ENCODE measurements at regions not wholly inside any gene's neighbourhood (a gene's known extent, or its start where the extent isn't known, plus 50 kb on each side); places are given as distances from the start of the nearest gene placed in this dataset.

GRCh38 chr18:50460716-50461115, 85.9 kb downstream of the SKA1 start:
- no peak overlapping the region for H2BK20ac ChIP-seq (ENCODE audit: low read depth, low read length)
- H3K36me3 ChIP-seq (ENCODE audit: control insufficient read depth, insufficient read depth, low read length), result no peaks in the 10 kb centered on the region
- no peaks in the 10 kb centered on the region for H3K9me3 ChIP-seq (ENCODE audit: control insufficient read depth, insufficient read depth, low read length)
- no peak overlapping the region for H2AFZ ChIP-seq (replicated peaks; ENCODE audit: low read length, poor library complexity)
- no peak overlapping the region for H3K23ac ChIP-seq (ENCODE audit: low read depth, low read length)
- H2AK5ac ChIP-seq (ENCODE audit: low read depth, low read length), result no peak overlapping the region
- H3K4me3 ChIP-seq (ENCODE audit: insufficient read depth, low read depth, low read length), result no peak overlapping the region
- H2BK5ac ChIP-seq (ENCODE audit: low read depth, low read length, poor library complexity, severe bottlenecking), result no peak overlapping the region
- no peak overlapping the region for H4K91ac ChIP-seq (ENCODE audit: insufficient read depth, low read depth, low read length)
- no TSS peak for BruUV-seq (replicated peaks)
- ChIA-PET POLR2A (ENCODE audit: unreplicated experiment) (no interaction called here), CTCF (no interaction called here)
- intact Hi-C loops (cut with micrococcal nuclease) (no loop called here), in situ Hi-C loops (cut with MboI; ENCODE audit: low sequenced_read_pairs) (no loop called here), dilution Hi-C loops (cut with HindIII; ENCODE audit: low sequenced_read_pairs, unreplicated experiment) (no loop called here)
- no peaks in the 10 kb centered on the region for H3K27me3 ChIP-seq (ENCODE audit: control insufficient read depth, insufficient read depth, low read length)
- TF ChIP-seq NFE2L2 (IDR thresholded peaks at IDR 0.05; ENCODE audit: low read depth, low read length) (no peak), ELK1 (IDR thresholded peaks at IDR 0.05; ENCODE audit: borderline replicate concordance, low read depth, low read length) (no peak), RCOR1 (IDR thresholded peaks at IDR 0.05; ENCODE audit: insufficient replicate concordance, low read length) (no peak), MAFK (IDR thresholded peaks at IDR 0.05; ENCODE audit: low read depth, low read length) (no peak), CHD1 (IDR thresholded peaks at IDR 0.05; ENCODE audit: low read depth, low read length) (no peak), USF2 (IDR thresholded peaks at IDR 0.05; ENCODE audit: low read depth, low read length) (no peak)
- H3K79me1 ChIP-seq (ENCODE audit: low read depth in 1 of 2, low read length in 2 of 2), result no peaks in the 10 kb centered on the region
- ATAC-seq (ENCODE audit: low read depth) (no peak), DNase-seq (no peak)
- H3K56ac ChIP-seq (ENCODE audit: extremely low read depth, insufficient read depth, low read length), result no peak overlapping the region
- H2BK120ac ChIP-seq (ENCODE audit: low read depth, low read length), result no peak overlapping the region
- no peak overlapping the region for H4K5ac ChIP-seq (ENCODE audit: low read depth, low read length)
- no peak overlapping the region for H2BK15ac ChIP-seq (ENCODE audit: low read depth, low read length)
- H3K9me1 ChIP-seq (ENCODE audit: insufficient read depth, low read length), result no peaks in the 10 kb centered on the region
- no peak overlapping the region for H3K9ac ChIP-seq (ENCODE audit: low read depth, low read length)
- no peak overlapping the region for H3K27ac ChIP-seq (ENCODE audit: insufficient read depth, low read length)
- H3K4ac ChIP-seq (ENCODE audit: low read depth, low read length), result no peak overlapping the region
- H4K20me1 ChIP-seq (ENCODE audit: insufficient read depth, low read length), result no peaks in the 10 kb centered on the region
- H3K4me2 ChIP-seq (ENCODE audit: low read depth, low read length), result no peak overlapping the region
- no CpG with 5 or more reads among the region's 3 CpGs for WGBS, 2 experiments (ENCODE audit: extremely low coverage in 2 of 2, insufficient read length in 1 of 2)
- H3K14ac ChIP-seq (replicated peaks; ENCODE audit: low read depth, low read length), result no peak overlapping the region
- H3K18ac ChIP-seq (ENCODE audit: low read depth, low read length), result no peak overlapping the region
- H2AK9ac ChIP-seq (replicated peaks; ENCODE audit: low read depth, low read length, poor library complexity), result no peak overlapping the region
- no peak overlapping the region for H4K8ac ChIP-seq (ENCODE audit: low read depth in 2 of 2, low read length in 2 of 2)
- no peaks in the 10 kb centered on the region for H3K4me1 ChIP-seq (ENCODE audit: control insufficient read depth, insufficient read depth, low read length)

Data from IMR-90 (cell line).